Activated B cell treated with CpG ODN at 0.5 μM for 24 hours (primary cell): ENCODE measurements at regions not wholly inside any gene's neighbourhood (a gene's known extent, or its start where the extent isn't known, plus 50 kb on each side); places are given as distances from the start of the nearest gene placed in this dataset.

Experiments used
- ATAC-seq: fragments of 200-7000 bp; cut with Tn5 transposase; one replicate; pipeline ENCODE4 v1.10.0; 2021; ENCODE audit warnings: low read depth, mild to moderate bottlenecking, moderate library complexity
- CTCF ChIA-PET: fragments of 350-600 bp; sonication (Branson Sonifier 250); formaldehyde crosslinking; loops from one replicate; lab custom pipeline; 2021; ENCODE audit warnings: antibody characterized with exemption; lab: Charles Lee
- POLR2A ChIA-PET: fragments of 350-600 bp; sonication (Branson Sonifier 250); formaldehyde crosslinking; loops from one replicate; lab custom pipeline; 2021; ENCODE audit warnings: antibody characterized with exemption; lab: Charles Lee
- DNase-seq: peaks from one replicate; pipeline ENCODE4 v3.0.0; 2022
- H3K27ac Mint-ChIP-seq: one replicate; pipeline ENCODE4 v1.8.0; 2020; ENCODE audit warnings: mixed read lengths
- H3K27me3 Mint-ChIP-seq: one replicate; pipeline ENCODE4 v1.8.0; 2021; ENCODE audit warnings: mixed read lengths
- H3K36me3 Mint-ChIP-seq: one replicate; pipeline ENCODE4 v1.8.0; 2021; ENCODE audit warnings: low read depth, mixed read lengths
- H3K4me1 Mint-ChIP-seq: one replicate; pipeline ENCODE4 v1.8.0; 2021; ENCODE audit warnings: mixed read lengths
- H3K4me3 Mint-ChIP-seq: one replicate; pipeline ENCODE4 v1.8.0; 2020; ENCODE audit warnings: mild to moderate bottlenecking, mixed read lengths
- H3K9me3 Mint-ChIP-seq: one replicate; pipeline ENCODE4 v1.8.0; 2020; ENCODE audit warnings: mixed read lengths
- intact Hi-C: fragments of 100-400 bp; cut with micrococcal nuclease; formaldehyde crosslinking; loops from one replicate; pipeline ENCODE4 v1.15.1; 2024
- TF ChIP-seq, protein P1 (sequence below): fragments of 200-600 bp; IDR thresholded peaks from one replicate; pipeline ENCODE4 v1.8.0; 2022; ENCODE audit warnings: antibody characterized with exemption, mild to moderate bottlenecking

DNA sequence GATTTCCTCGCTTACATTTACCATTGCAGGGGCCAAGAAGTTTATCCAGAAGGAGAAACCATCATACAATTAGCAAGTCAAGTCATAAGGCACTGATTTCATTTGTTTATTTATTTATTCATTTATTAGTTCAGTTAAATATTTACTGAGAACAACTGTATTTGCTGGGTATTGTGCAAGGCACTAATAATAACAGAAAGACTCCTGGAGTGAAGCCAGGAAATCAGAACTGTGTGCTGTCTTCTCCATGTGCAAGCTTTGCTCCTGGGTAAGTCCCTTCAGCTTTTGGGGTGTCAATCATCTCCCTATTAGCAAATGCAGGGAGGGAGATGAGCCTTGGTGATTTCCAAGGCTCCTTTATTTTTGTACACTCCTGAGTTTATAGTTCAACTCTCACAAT, 341.6 kb upstream of the MEIS1 start:
- CTCF ChIA-PET: no interaction called here
- no peak overlapping the region for H3K4me3 Mint-ChIP-seq

DNA sequence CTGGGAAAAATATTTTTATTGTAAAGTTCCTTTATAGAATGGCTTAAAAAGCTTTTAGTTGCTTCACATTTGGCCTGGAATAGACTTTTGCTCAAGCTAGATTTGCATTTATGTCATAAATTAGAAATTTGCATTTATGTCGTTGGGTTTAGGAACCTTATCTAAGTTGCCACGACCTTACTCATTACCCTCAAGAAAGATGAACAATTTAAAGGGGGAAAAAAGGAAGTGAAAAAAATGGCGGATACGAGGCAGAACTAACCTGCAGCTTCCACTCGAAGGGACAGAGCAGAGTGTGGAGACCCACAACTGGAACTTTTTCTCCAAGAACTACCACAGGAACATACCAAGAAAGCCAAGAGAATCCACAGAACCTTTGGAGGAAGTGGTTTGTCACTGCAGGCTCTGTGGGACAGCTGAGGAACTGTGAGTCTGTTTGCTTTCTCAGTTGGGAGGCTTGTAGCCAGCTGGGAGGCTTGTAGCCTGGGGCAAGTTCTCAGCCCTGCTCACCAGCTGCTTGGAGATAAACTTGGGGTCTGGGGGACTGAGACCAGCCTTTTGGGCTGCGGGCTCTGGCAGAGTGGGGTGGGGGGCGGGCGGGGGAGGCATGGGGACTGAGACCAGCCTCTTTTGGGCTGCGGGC, 349.9 kb upstream of the MEIS1 start:
- H3K27me3 Mint-ChIP-seq: peaks cover 2% of the 10 kb centered on the region
- H3K9me3 Mint-ChIP-seq: peaks cover 7% of the 10 kb centered on the region
- no peaks in the 10 kb centered on the region for H3K36me3 Mint-ChIP-seq
- H3K27ac Mint-ChIP-seq: no peak overlapping the region
- TF ChIP-seq, protein P1, sequence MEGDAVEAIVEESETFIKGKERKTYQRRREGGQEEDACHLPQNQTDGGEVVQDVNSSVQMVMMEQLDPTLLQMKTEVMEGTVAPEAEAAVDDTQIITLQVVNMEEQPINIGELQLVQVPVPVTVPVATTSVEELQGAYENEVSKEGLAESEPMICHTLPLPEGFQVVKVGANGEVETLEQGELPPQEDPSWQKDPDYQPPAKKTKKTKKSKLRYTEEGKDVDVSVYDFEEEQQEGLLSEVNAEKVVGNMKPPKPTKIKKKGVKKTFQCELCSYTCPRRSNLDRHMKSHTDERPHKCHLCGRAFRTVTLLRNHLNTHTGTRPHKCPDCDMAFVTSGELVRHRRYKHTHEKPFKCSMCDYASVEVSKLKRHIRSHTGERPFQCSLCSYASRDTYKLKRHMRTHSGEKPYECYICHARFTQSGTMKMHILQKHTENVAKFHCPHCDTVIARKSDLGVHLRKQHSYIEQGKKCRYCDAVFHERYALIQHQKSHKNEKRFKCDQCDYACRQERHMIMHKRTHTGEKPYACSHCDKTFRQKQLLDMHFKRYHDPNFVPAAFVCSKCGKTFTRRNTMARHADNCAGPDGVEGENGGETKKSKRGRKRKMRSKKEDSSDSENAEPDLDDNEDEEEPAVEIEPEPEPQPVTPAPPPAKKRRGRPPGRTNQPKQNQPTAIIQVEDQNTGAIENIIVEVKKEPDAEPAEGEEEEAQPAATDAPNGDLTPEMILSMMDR: no peak
- DNase-seq (no peak), ATAC-seq (no peak)
- intact Hi-C loops: no loop called here
- POLR2A ChIA-PET: no interaction called here
- no peaks in the 10 kb centered on the region for H3K4me1 Mint-ChIP-seq
- H3K4me3 Mint-ChIP-seq: no peak overlapping the region
- CTCF ChIA-PET: no interaction called here

More for the DNA sequence above, 341.6 kb upstream of the MEIS1 start:
- no peak overlapping the region for H3K27ac Mint-ChIP-seq
- no peak for DNase-seq
- no peak for ATAC-seq
- H3K9me3 Mint-ChIP-seq: peaks cover 13% of the 10 kb centered on the region
- intact Hi-C loops: no loop called here
- H3K4me1 Mint-ChIP-seq: no peaks in the 10 kb centered on the region
- TF ChIP-seq, protein P1: no peak
- H3K27me3 Mint-ChIP-seq: no peaks in the 10 kb centered on the region
- H3K36me3 Mint-ChIP-seq: no peaks in the 10 kb centered on the region
- POLR2A ChIA-PET: no interaction called here

DNA sequence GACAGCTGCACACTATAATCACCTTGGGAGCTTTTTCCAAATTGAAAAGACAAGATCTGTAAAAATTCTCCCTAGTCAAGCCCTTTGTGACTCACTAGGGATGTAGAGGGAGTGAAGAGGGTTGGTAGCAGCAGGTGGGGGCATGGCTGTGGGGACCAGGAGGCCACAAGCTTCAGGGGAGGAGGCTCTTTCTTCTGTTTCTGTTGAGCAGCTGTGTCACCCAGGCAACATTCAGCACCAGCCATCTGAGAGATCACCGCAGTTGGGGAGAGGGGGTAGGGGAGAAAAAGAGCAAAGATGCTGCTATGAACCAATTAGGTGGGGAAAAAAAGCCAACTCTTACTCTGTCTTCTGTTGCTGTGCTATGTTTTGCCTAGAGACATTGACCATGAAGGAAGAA, 352.3 kb upstream of the MEIS1 start:
- H3K4me1 Mint-ChIP-seq: no peaks in the 10 kb centered on the region
- peaks cover 4% of the 10 kb centered on the region for H3K9me3 Mint-ChIP-seq
- TF ChIP-seq, protein P1: no peak
- H3K27ac Mint-ChIP-seq: no peak overlapping the region
- H3K4me3 Mint-ChIP-seq: no peak overlapping the region
- no peak for DNase-seq
- no peak for ATAC-seq
- POLR2A ChIA-PET: no interaction called here
- intact Hi-C loops: no loop called here
- CTCF ChIA-PET: no interaction called here
- peaks cover 2% of the 10 kb centered on the region for H3K27me3 Mint-ChIP-seq
- no peaks in the 10 kb centered on the region for H3K36me3 Mint-ChIP-seq

DNA sequence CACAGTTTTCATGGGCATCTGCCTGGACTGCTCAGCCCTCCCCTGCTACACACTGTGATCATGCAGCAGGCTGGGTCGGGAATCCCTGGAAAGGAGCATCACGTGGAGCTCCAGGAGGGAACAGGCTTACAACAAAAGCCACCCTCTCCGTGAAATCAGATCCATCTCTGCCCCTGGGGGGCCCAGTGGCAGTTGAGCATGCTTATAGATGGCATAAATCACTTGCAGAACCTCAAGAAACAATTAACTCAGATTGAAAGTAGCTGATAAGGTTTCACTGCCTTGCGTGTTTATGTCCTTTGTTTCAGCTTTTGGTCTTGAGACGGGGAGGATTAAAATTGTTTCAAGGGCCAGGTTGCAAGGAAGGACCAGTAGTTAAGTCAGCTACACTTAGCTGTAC, 354.8 kb upstream of the MEIS1 start:
- Mint-ChIP-seq H3K27me3 (no peaks in the 10 kb centered on the region), H3K4me3 (no peak overlapping the region), H3K4me1 (no peaks in the 10 kb centered on the region), H3K9me3 (no peaks in the 10 kb centered on the region), H3K36me3 (no peaks in the 10 kb centered on the region), H3K27ac (no peak overlapping the region)
- CTCF ChIA-PET: no interaction called here
- ATAC-seq (no peak), DNase-seq (no peak)
- POLR2A ChIA-PET: no interaction called here
- TF ChIP-seq, protein P1: no peak
- intact Hi-C loops: no loop called here

DNA sequence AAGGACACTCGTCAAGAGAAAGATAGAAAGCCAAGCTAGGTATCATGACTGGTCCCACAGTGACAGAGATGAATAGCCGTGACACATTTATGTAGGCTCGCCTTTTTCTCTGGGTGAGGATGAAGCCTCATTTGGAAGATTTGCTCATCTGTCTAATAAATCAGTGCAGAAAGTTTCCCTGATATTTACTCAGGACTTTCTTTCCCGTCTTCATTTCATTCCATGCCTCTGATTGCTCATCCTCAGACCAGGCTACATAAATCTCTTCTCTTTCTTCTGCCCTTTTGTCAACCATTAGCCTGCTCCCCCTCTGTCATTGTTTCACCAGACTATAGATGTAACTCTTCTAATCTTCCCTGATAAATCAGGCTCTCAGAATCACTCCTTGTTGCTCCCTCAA, 361.8 kb upstream of the MEIS1 start:
- TF ChIP-seq, protein P1: no peak
- no peaks in the 10 kb centered on the region for H3K9me3 Mint-ChIP-seq
- H3K27me3 Mint-ChIP-seq: no peaks in the 10 kb centered on the region
- intact Hi-C loops: no loop called here
- no peak overlapping the region for H3K27ac Mint-ChIP-seq
- ChIA-PET CTCF (no interaction called here), POLR2A (no interaction called here)
- H3K36me3 Mint-ChIP-seq: no peaks in the 10 kb centered on the region
- ATAC-seq (no peak), DNase-seq (no peak)
- H3K4me3 Mint-ChIP-seq: no peak overlapping the region
- H3K4me1 Mint-ChIP-seq: no peaks in the 10 kb centered on the region
